GM19467 (cell line): ENCODE measurements at regions not wholly inside any gene's neighbourhood (a gene's known extent, or its start where the extent isn't known, plus 50 kb on each side); places are given as distances from the start of the nearest gene placed in this dataset.
"Not testable (repeated sequence)": the region's sequence is repeated elsewhere in the genome, so short reads cannot be mapped to it uniquely, and the experiment has no call there.

Source experiments
- ATAC-seq: cut with Tn5 transposase; IDR thresholded peaks from one replicate; pipeline ENCODE4 v1.9.1; 2021; ENCODE audit warnings: mild to moderate bottlenecking, moderate library complexity; ENCODE audit not compliant: unreplicated experiment

DNA sequence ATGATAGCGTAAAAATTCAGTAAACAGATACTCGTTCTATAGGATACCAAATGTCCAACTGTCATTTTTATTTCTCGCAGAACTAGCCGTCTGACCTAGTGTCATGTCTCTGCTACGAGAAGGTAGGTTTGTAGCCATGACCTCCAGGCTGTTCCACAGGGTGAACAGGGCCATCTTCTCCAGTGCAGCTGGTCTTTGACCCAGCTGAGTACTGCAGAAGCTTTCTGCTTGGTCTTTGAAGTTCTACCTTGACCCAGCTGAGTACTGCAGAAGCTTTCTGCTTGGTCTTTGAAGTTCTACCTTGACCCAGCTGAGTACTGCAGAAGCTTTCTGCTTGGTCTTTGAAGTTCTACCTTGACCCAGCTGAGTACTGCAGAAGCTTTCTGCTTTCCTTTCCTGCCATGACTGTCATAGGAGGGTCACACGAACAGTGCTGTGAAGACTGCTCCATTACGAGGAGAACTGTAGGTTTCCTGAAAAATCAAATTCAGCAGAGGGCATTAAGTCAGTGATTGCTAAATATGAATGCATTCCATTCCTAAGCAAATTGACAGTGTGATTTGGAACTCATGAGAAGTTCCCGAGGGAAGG lies 532.8 kb upstream of the NRP1 start:
- ATAC-seq, result not testable (repeated sequence)

DNA sequence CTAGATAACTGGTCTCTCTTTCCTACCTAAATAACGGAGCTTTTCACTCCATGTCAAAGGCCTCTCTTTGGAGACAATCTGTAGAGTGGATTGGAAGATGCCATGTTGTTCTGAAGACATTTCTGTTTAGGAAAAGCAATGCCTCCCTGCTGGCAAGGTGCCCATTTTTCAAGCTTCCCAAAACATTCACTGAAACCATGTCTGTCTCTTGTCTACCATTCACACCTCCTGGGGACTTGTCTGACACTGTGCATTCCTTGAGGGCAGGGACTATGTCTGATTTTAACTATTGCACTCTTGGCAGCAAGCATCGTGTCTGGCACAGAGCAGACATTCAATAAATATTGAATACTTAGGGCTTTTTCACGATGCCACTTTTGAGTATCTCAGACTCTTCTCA lies 528.9 kb upstream of the NRP1 start:
- no peak for ATAC-seq

DNA sequence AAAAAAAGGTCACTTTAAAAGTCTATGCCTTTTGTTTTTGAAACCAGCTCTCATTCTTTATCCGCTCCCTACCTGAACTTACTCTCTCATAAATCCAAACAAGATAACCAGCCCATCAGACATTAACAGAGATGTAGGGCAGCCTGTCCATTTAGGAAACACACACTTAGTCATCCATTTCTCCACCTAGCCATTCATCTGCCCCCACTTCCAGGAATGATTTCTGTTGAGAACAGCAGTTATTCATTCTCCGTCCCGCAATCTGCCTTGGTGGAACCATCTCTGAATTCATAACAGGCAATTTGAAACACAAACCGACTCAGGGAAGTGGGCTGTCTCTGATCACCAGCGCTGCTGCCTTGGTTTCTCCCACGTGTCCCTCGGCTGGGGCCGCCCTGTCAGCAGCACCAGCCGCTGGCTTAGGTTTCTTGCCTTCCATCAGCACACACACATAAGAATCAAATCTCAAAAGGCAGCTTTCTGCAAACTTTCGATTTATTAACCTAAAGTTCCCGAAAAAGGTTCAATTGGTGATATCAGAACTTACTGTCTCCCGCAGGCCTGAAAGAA lies 528.2 kb upstream of the NRP1 start:
- ATAC-seq, result no peak

DNA sequence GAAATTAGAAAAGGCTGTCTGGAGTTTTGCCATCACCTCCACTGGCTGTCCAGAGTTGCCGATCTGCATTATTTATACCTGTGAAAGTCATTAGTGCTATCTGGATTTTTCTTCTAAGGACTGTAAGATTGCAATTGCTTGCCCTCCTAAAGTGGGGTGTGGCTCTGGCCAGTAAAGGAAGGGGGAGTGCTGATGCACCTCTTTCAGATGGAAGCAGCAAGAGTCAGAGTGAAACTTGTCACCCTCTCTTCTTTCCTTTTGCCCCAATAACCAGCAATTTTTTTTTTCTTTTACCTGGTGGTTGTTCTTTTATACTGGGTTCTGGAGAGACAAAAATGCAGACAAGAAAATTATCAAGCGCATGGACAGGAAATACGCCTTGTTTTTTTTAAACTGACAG lies 527.4 kb upstream of the NRP1 start:
- no peak for ATAC-seq

DNA sequence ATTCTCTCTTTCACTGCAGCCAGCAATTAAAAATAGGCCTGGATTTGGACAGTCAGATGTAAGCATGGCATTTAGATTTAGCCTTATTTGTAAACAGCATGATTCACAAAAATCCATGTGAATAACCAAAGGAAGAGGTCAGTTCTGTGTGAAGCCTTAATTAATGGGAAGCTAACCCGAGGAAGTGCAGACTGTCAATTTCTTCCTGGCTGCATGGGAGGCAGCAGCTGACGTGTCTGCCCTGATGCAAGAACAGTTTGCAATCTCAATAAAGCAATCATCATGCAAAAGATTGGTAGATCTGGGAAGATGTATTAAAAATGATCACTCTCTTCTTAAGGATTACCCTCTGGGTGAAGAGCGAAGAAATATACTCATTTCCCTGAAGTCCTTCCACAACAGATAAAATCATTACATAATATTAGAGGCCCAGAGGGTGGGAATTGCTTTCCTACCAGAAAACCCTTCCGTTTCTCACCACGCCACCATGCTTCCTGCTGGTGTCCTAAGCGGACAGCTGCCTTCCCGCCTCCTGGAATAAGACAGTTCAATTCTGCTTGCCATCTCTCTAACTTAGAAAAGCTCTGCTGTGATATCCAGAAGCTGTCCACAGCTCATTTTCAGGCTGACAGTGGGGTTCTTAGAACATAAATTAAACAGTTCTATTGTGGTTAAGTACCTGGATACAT lies 526.7 kb upstream of the NRP1 start:
- no peak for ATAC-seq

DNA sequence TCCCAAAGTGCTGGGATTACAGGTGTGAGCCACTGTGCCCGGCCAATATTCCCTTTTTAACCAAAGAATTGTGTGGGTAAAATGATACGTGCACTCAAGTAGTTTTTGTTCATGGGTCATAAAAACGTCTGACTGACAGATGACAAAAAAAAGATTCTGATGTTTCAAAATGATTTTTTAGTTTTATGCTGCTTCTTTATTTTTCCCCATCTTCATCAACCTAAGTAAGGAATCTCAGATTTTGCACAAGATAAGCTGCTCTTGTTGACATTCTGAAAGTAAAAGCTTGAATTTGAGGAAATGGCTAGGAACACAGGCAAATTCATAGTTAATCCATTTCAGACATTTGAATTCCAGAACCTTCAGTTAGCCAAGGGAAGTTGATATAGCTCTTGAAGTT lies 526.1 kb upstream of the NRP1 start:
- no peak for ATAC-seq

DNA sequence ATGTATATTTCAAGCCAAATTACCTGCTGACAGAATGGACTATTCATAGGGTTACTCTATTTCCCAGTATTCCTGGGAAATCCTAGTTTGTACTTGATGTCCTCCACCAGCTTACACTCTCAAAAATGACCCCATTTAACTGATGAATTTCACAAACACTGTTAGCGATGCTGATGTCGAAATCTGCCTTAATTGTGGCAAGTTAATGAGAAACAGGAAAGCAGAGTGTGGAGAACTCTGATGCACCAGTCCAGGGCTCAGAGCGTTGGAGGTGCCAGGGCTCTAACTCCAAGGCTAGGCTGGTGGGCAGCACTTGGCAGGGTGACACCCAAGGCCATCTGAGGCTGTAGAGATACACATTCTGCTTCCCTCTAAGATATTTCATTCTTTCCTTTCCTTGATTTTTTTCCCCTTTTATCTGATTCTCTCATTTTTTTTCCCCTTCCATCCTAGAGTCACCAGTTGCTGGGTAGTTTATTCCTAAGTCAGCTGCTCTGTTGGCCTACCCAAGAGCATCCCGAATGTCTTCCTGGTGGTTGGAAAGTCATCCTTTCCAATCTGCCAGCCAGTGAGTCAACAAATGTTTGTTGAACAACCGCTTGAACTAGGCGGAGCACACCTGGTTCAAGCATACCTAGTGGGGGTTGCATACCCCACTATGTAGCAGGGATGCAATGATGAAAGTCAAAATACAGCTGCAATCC lies 525.0 kb upstream of the NRP1 start:
- ATAC-seq, result no peak

DNA sequence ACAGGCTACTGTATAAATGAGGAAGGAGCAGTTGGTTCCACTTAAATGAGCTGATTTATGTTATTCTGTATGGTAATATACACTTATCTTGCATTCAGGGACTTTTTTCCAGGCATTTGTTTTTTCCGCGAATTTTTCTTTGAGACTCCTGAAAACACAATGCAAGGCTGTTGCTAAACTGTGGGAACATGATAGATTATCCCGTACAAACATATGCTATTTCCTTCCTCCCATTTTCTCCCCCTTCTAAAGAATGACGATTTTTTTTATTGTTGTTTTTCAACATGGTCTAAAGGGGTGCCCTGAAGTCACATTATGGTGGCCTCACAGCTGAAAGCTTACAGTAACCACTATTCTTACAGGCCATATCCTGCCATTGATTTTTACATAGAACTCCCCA lies 523.9 kb upstream of the NRP1 start:
- ATAC-seq, result no peak

DNA sequence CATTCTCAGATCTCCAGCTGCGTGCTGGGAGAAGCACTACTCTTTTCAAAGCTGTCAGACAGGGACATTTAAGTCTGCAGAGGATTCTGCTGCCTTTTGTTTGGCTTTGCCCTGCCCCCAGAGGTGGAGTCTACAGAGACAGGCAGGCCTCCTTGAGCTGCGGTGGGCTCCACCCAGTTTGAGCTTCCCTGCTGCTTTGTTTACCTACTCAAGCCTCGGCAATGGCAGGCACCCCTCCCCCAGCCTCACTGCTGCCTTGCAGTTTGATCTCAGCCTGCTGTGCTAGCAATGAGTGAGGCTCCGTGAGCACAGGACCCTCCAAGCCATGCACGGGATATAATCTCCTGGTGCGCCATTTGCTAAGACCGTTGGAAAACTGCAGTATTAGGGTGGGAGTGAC lies 518.8 kb upstream of the NRP1 start:
- ATAC-seq, result not testable (repeated sequence)

DNA sequence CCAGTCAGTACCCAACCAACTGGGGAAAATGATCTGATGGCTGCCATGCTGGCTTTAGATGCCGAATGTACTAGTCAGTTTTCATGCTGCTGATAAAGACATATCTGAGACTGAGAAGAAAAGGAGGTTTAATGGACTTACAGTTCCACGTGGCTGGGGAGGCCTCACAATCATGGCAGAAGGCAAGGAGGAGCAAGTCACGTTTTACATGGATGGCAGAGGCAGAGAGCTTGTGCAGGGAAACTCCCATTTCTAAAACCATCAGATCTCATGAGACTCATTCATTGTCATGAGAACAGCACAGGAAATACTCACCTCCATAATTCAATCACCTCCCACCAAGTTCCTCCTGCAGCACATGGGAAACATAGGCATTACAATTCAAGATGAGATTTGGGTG lies 508.9 kb upstream of the NRP1 start:
- no peak for ATAC-seq

DNA sequence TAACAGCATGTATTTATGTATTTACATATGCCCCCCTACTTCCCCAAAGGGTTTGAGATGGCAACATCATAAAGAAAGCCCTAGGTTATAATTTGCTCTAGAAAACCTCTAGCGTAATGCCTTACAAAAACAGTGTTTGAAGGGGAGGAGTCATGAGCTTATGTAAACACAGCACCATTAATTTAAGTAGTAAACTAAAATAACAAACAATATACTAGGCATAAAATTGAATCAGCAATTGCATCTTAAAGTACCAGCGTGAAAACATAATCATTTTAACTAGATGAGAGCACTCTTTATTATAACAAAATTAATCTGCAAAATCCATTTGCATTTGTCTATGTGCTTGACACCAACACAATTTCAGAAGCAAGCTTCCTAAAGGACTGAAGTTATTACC lies 507.2 kb upstream of the NRP1 start:
- ATAC-seq, result no peak

DNA sequence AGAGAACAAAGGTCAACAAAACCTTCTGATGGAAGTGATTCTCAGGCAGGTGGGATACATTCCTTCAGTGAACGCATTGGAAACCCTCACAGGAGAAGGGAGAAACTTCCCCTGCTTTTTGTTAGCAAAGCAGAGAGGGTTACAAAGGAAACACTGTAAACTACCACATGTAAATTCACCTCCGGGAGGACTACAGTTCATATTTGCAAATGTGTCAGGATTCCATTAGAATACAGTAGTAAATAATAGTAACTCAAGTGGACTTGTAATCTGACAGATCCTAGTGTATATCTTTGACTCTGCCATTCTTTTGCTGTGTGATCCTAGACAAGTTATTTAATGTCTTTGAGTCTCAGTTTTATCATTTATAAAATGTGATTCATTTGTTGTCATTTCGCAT lies 504.3 kb upstream of the NRP1 start:
- no peak for ATAC-seq

DNA sequence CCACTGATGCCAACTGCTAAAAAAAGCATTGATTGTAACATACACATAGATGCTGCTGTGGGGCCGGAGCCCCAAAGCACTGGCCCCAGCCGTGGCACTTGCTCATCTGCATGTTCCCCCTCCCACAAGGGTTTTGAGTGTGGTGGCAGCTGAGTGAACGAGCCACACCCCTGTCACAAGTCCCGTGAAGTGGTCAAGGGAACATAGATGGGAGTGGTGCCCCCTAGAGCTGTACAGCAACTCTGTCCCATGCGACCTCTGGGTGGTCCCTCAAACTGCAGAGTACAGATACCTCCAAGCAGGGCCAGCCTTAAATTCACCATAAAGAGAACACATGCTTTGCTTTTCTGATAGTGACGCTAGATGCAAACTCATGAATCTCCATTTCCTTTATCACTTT lies 503.3 kb upstream of the NRP1 start:
- no peak for ATAC-seq

DNA sequence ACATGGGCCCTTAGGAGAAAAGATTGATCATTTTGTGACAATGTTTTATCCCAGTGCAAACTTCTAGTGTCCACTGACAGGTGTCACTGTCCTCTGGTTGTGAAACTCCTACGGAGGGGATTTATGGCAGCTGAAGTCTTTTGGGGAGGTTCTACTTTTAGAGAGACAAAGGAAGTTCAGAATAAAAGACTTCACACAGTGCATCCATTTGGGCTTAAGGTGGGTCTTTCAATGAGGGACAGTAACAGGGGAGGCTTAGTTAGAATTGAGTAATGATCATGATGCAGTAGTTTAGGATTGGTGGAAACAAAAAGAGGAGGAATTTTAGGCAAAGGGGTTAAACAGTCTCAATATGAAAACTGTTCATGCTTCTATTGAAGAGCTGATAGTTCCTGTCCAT lies 501.1 kb upstream of the NRP1 start:
- ATAC-seq, result no peak

DNA sequence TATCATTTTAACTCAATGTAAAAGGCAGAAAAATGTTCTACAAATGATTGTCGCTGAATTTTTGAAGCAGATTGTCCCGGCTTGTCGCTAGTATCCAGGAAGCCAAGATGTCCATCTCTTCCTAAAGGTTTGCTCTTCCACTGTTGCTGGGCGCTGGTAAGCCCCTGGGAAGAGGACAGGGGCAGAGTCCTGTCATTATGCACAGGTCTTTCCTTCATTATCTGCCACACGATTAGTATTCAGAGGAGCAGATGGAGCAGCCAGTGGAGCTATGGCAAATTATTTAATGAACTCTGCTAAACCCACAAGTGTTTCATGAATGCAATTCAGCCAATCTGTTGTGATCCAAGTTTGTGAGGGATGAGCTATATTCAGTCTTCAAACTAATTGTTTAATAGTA lies 499.1 kb upstream of the NRP1 start:
- no peak for ATAC-seq

DNA sequence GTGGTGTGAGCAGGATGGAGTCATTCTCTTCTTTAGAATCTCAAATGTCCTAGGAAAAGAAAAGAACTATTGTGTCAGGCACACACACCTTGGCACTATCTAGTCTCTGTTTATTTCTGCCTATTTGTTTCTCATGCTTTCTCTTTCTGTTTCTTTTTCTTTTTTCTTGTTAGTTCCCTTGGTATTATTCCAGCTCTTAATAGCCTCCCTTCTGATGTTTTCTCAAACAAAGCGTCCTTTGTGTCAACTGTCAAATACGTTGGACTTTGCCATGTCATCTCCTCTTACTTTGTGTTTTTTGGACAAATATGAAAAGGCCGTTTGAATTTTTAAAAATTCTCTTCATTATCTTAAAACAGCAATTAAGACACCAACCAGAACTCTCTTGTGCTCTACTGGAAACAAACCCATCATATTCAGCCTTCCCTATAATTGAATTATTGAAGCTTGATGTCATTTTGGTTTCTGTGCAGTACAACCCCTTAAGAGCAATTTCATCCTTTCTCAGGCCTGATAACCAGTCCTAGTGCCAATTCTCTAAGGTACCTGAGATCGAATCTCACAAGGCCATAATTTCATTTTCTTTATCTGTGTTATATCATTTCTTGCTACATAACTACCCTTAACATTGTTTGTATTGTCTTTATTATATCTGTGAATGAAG lies 497.8 kb upstream of the NRP1 start:
- no peak for ATAC-seq

DNA sequence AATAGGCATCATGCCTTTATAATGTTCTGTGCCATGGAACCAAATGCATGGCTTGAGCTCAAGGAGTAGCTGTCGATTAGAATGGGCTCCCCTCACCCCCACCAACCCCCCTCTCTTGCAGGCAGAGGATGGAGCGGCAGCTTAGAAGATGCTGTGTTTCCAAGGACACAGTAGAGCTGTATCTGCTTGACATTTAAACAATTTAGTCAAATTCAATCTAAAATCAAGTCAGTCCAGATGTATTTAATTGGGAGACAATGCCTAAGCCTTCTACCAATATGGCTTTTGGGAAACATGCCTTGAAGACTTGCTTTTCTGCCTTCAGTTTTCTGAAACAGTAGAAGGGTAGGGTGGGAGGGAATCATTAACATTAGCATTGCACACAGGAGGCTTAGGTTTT lies 497.1 kb upstream of the NRP1 start:
- no peak for ATAC-seq

DNA sequence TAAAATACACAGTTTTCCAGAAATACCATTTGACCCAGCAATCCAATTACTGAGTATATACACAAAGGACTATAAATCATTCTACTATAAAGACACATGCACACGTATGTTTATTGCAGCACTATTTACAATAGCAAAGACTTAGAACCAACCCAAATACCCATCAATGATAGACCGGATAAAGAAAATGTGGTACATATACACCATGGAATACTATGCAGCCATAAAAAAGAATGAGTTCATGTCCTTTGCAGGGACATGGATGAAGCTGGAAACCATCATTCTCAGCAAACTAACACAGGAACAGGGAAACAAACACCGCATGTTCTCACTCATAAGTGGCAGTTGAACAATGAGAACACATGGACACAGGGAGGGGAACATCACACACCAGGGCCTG lies 495.4 kb upstream of the NRP1 start:
- ATAC-seq, result not testable (repeated sequence)

DNA sequence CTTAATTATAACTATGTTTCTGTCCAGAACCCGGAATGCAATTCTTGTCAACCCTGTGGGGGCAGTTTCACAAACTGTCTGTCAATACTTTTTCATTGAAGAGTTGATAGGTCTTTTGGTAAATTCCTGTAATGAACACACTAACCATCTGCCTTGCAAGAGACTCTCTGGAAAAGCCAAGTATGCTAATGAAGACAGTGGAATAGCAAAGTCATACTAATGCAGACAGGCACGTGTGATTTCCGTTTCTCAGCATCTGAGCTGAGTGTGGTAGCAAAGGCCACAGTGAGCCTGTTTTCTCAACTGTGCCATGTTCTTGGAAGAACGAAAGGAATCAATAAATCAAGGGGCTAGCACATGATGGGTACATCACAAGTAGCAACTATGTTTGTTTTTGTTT lies 494.1 kb upstream of the NRP1 start:
- no peak for ATAC-seq

DNA sequence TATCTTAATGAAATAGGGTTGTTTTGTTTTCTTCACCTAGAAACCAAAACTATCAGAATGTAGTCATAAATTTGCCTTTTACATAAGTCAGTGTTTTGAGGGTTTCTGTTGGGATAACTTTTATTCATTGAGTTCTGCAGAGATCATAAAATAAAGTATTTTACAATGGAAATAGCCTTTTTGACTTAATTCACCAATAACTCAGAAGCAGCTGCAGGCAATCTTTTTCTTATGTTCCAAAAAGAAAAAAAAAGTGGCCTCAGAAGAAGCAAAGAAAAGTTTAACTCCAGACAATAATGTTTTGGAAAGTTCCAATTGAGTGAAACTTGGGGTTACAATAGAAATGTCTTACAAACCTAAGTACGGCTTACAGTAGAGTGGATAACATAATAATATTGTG lies 491.7 kb upstream of the NRP1 start:
- ATAC-seq, result no peak

DNA sequence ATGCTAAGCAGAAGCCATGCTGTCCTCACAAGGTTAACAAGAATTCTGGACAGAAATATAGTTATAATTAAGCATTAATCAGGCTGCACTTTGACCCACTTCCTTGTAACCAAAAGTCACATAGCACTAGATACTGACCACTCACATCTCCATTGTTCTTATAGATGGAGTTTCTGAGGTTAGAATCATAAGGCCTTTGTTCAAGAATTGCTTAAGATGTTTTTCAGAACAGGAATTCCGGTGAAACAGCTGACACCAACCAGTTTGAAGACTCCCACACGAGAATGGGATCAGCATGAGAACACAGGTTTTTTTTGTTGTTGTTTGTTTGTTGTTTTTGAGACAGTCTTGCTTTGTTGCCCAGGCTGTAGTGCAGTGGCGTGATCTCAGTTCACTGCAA lies 488.3 kb upstream of the NRP1 start:
- ATAC-seq, result no peak

DNA sequence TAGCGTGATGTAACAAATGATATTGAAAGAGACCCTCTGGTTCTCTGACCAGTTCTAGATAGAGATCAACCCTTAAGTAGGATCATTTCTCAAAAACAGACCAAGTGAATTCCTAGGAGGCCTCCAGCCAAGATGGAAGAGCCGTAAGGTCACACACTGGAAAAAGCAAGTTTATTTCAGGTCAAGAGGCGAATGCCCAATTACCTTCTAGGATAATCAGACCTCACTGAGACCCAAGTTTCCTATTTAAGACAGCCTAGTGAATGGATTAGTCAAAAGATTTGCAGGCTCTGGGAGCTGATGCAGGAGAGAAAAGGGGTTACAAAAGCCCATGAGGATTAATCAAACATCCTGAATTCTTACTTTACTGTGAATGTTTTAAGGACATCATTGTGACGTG lies 486.1 kb upstream of the NRP1 start:
- no peak for ATAC-seq
